Stomach (tissue), 4 donors: ENCODE measurements at regions not wholly inside any gene's neighbourhood (a gene's known extent, or its start where the extent isn't known, plus 50 kb on each side); places are given as distances from the start of the nearest gene placed in this dataset.

ENCODE experiments used
- CTCF ChIP-seq, 7 experiments: fragments of 450-650 bp in 4 of 7; fragments of 200-600 bp in 3 of 7; sonication (generic) in 3 of 7; IDR thresholded peaks; one replicate each; pipeline ENCODE4 v1.5.1; 2016 to 2019; ENCODE audit warnings: antibody characterized with exemption in 7 of 7, control low read depth in 2 of 7, mild to moderate bottlenecking in 1 of 7
- EP300 ChIP-seq: sonication (generic); formaldehyde crosslinking; IDR thresholded peaks from one replicate; pipeline ENCODE4 v1.6.1; 2017; ENCODE audit warnings: antibody characterized with exemption
- POLR2A ChIP-seq, 4 donors: fragments of 450-650 bp; IDR thresholded peaks; one replicate each; pipeline ENCODE4 v1.6.1; 2016; ENCODE audit warnings: antibody characterized with exemption in 4 of 4, control low read depth in 2 of 4, mild to moderate bottlenecking in 1 of 4, moderate library complexity in 1 of 4
- POLR2AphosphoS5 ChIP-seq, 3 donors: sonication (generic); formaldehyde crosslinking; IDR thresholded peaks; one replicate each; pipeline ENCODE4 v1.6.1; 2016; ENCODE audit warnings: antibody characterized with exemption in 3 of 3

GRCh38 chr13:81148822-81149221, 807.9 kb upstream of the SPRY2 start:
- TF ChIP-seq EP300, result no peak
- TF ChIP-seq CTCF (IDR thresholded peaks at IDR 0.05), result no peak
- no peak for TF ChIP-seq POLR2A (IDR thresholded peaks at IDR 0.05)
- TF ChIP-seq POLR2AphosphoS5 (IDR thresholded peaks at IDR 0.05), result no peak
